B cell (primary cell): ENCODE measurements at regions not wholly inside any gene's neighbourhood (a gene's known extent, or its start where the extent isn't known, plus 50 kb on each side); places are given as distances from the start of the nearest gene placed in this dataset.

Experiments used
- ATAC-seq: fragments of 200-7000 bp; cut with Tn5 transposase; one replicate; pipeline ENCODE4 v1.10.0; 2021; ENCODE audit warnings: low read depth, mild to moderate bottlenecking, moderate number of reproducible peaks, moderate library complexity
- CTCF ChIA-PET: fragments of 350-600 bp; sonication (Branson Sonifier 250); formaldehyde crosslinking; loops from one replicate; lab custom pipeline; 2021; ENCODE audit warnings: antibody characterized with exemption, inconsistent platforms; lab: Charles Lee
- POLR2A ChIA-PET: fragments of 350-600 bp; sonication (Branson Sonifier 250); formaldehyde crosslinking; loops from one replicate; lab custom pipeline; 2021; ENCODE audit warnings: antibody characterized with exemption; lab: Charles Lee
- DNase-seq: peaks from one replicate; pipeline ENCODE4 v3.0.0; 2013
- H2AFZ ChIP-seq: 2 replicates; pipeline ENCODE4 v1.6.1; 2012; ENCODE audit warnings: mild to moderate bottlenecking, low read depth, low read length; ENCODE audit not compliant: insufficient read depth, poor library complexity, severe bottlenecking
- H3K27ac ChIP-seq, 2 donors: 1 replicate in 1 of 2; 2 replicates in 1 of 2; pipeline ENCODE4 v1.5.1; 2012 to 2013; ENCODE audit warnings: low read length in 2 of 2, mild to moderate bottlenecking in 2 of 2, moderate library complexity in 1 of 2
- H3K27me3 ChIP-seq, 4 experiments: fragments of 200-600 bp in 1 of 4; sonication (generic) in 1 of 4; replicated peaks in 1 of 4; 1 replicate in 2 of 4; 2 replicates in 2 of 4; pipeline versions ENCODE4 v1.6.1 to v1.7.0; 2013 to 2016; ENCODE audit warnings: low read length in 3 of 4, mild to moderate bottlenecking in 2 of 4, mixed read lengths in 1 of 4, moderate library complexity in 1 of 4; ENCODE audit not compliant: insufficient read depth in 4 of 4, control insufficient read depth in 3 of 4; ENCODE audit errors: control extremely low read depth in 1 of 4
- H3K36me3 ChIP-seq, 2 experiments: replicated peaks in 1 of 2; 1 replicate in 1 of 2; 2 replicates in 1 of 2; pipeline versions ENCODE4 v1.6.1 to v1.7.1; 2013; ENCODE audit warnings: low read length in 1 of 2; ENCODE audit not compliant: insufficient read depth in 2 of 2, control insufficient read depth in 1 of 2; ENCODE audit errors: control extremely low read depth in 1 of 2, extremely low read depth in 1 of 2
- H3K4me1 ChIP-seq, 2 donors: fragments of 200-600 bp in 1 of 2; sonication (generic) in 1 of 2; 1 replicate in 1 of 2; 2 replicates in 1 of 2; pipeline versions ENCODE4 v1.5.1 to v1.6.1; 2013 to 2017; ENCODE audit warnings: low read length in 2 of 2; ENCODE audit not compliant: control insufficient read depth in 2 of 2, insufficient read depth in 2 of 2
- H3K4me2 ChIP-seq: replicated peaks from 2 replicates; pipeline ENCODE3; 2012; ENCODE audit warnings: mild to moderate bottlenecking, low read depth, low read length; ENCODE audit not compliant: poor library complexity, severe bottlenecking
- H3K4me3 ChIP-seq, 5 experiments: fragments of 200-600 bp in 1 of 5; sonication (generic) in 1 of 5; 1 replicate in 3 of 5; 2 replicates in 2 of 5; pipeline versions ENCODE4 v1.5.1 to v1.7.0; 2011 to 2016; ENCODE audit warnings: low read length in 4 of 5, mild to moderate bottlenecking in 4 of 5, low read depth in 2 of 5, control low read depth in 1 of 5, moderate library complexity in 1 of 5; ENCODE audit not compliant: insufficient read depth in 1 of 5; ENCODE audit errors: control extremely low read depth in 1 of 5, extremely low read depth in 1 of 5
- H3K79me2 ChIP-seq: fragments of 200-600 bp; sonication (generic); one replicate; pipeline ENCODE4 v1.6.0; 2016; ENCODE audit warnings: low read length; ENCODE audit not compliant: control insufficient read depth, insufficient read depth
- H3K9ac ChIP-seq: fragments of 200-600 bp; sonication (generic); 2 replicates; pipeline ENCODE4 v1.6.1; 2017; ENCODE audit warnings: mild to moderate bottlenecking, low read length, moderate library complexity
- H3K9me3 ChIP-seq, 3 donors: one replicate each; pipeline versions ENCODE4 v1.6.1 to v1.7.1; 2013; ENCODE audit warnings: low read length in 2 of 3; ENCODE audit not compliant: control insufficient read depth in 2 of 3, insufficient read depth in 1 of 3; ENCODE audit errors: control extremely low read depth in 1 of 3
- H4K20me1 ChIP-seq: 2 replicates; pipeline ENCODE4 v1.6.0; 2012; ENCODE audit warnings: mild to moderate bottlenecking, low read length; ENCODE audit not compliant: insufficient read depth, control insufficient read depth, poor library complexity, severe bottlenecking
- H3K27ac Mint-ChIP-seq: one replicate; pipeline ENCODE4 v1.8.0; 2021; ENCODE audit warnings: mixed read lengths
- H3K27me3 Mint-ChIP-seq: one replicate; pipeline ENCODE4 v1.8.0; 2021; ENCODE audit warnings: mixed read lengths
- H3K4me1 Mint-ChIP-seq: one replicate; pipeline ENCODE4 v1.8.0; 2021; ENCODE audit warnings: mixed read lengths
- H3K4me3 Mint-ChIP-seq: one replicate; pipeline ENCODE4 v1.8.0; 2021; ENCODE audit warnings: mixed read lengths
- H3K9me3 Mint-ChIP-seq: one replicate; pipeline ENCODE4 v1.8.0; 2022; ENCODE audit warnings: mixed read lengths; ENCODE audit not compliant: insufficient read depth
- CTCF ChIP-seq: fragments of 200-600 bp; IDR thresholded peaks from one replicate; pipeline ENCODE4 v1.8.0; 2022; ENCODE audit warnings: antibody characterized with exemption, mild to moderate bottlenecking
- EZH2 ChIP-seq: IDR thresholded peaks from 2 replicates; pipeline ENCODE4 v1.6.1; 2012; ENCODE audit warnings: borderline replicate concordance, low read depth, mild to moderate bottlenecking, moderate library complexity, low read length; ENCODE audit not compliant: insufficient read depth, poor library complexity, severe bottlenecking
- WGBS: methylation state at CpG from one replicate; pipeline ENCODE4 v1.1.5; 2013; ENCODE audit warnings: missing lambda C conversion rate; ENCODE audit not compliant: insufficient coverage; 5-methylcytosine and 5-hydroxymethylcytosine counted together
- intact Hi-C: fragments of 100-400 bp; cut with micrococcal nuclease; formaldehyde crosslinking; loops from one replicate; pipeline ENCODE4 v1.10.0; 2022

GRCh38 chr21:16406355-16406754 lies 676.6 kb downstream of the USP25 start:
- TF ChIP-seq CTCF: no peak
- TF ChIP-seq EZH2: no peak
- H3K27ac Mint-ChIP-seq: no peak overlapping the region
- H3K9ac ChIP-seq: no peak overlapping the region
- H3K4me3 ChIP-seq: no peak overlapping the region
- no peaks in the 10 kb centered on the region for H3K27me3 Mint-ChIP-seq
- no peaks in the 10 kb centered on the region for H3K79me2 ChIP-seq
- no peak overlapping the region for H3K4me2 ChIP-seq
- no peaks in the 10 kb centered on the region for H4K20me1 ChIP-seq
- H3K9me3 Mint-ChIP-seq: peaks cover 2% of the 10 kb centered on the region
- ChIA-PET CTCF (no interaction called here), POLR2A (no interaction called here)
- WGBS: 60% methylated on average over 1 of the region's 2 CpGs
- no peaks in the 10 kb centered on the region for H3K4me1 Mint-ChIP-seq
- no peak overlapping the region for H3K4me3 Mint-ChIP-seq
- intact Hi-C loops: no loop called here
- ATAC-seq: no peak
- DNase-seq: no peak
- H2AFZ ChIP-seq: no peak overlapping the region
- no peak overlapping the region for H3K27ac ChIP-seq
- H3K9me3 ChIP-seq: peaks cover 0 to 4% (median 0%) of the 10 kb centered on the region in 3 donors
- no peaks in the 10 kb centered on the region for H3K4me1 ChIP-seq
- no peaks in the 10 kb centered on the region for H3K36me3 ChIP-seq
- no peaks in the 10 kb centered on the region for H3K27me3 ChIP-seq

GRCh38 chr21:16407403-16408240 lies 677.8 kb downstream of the USP25 start:
- Histone ChIP-seq H4K20me1 (no peaks in the 10 kb centered on the region), H3K4me1 (no peaks in the 10 kb centered on the region), H3K9me3 (peaks cover 0 to 4% (median 0%) of the 10 kb centered on the region in 3 donors), H3K4me2 (no peak overlapping the region), H3K9ac (no peak overlapping the region), H2AFZ (no peak overlapping the region), H3K36me3 (no peaks in the 10 kb centered on the region), H3K4me3 (no peak overlapping the region), H3K27me3 (no peaks in the 10 kb centered on the region), H3K79me2 (no peaks in the 10 kb centered on the region), H3K27ac (no peak overlapping the region)
- H3K4me3 Mint-ChIP-seq: no peak overlapping the region
- ChIA-PET CTCF (no interaction called here), POLR2A (no interaction called here)
- DNase-seq (no peak), ATAC-seq (no peak)
- TF ChIP-seq EZH2 (no peak), CTCF (no peak)
- H3K27ac Mint-ChIP-seq: no peak overlapping the region
- H3K4me1 Mint-ChIP-seq: no peaks in the 10 kb centered on the region
- no CpG with 5 or more reads among the region's 1 CpG for WGBS
- no peaks in the 10 kb centered on the region for H3K9me3 Mint-ChIP-seq
- intact Hi-C loops: no loop called here
- no peaks in the 10 kb centered on the region for H3K27me3 Mint-ChIP-seq
